ENCODE measurements at regions not wholly inside any gene's neighbourhood (a gene's known extent, or its start where the extent isn't known, plus 50 kb on each side); places are given as distances from the start of the nearest gene placed in this dataset.
"Not testable (repeated sequence)": the region's sequence is repeated elsewhere in the genome, so short reads cannot be mapped to it uniquely, and the experiment has no call there.

GRCh38 chr7:84876061-84876821, 310.6 kb downstream of the SEMA3D start:
- no peak for DNase-seq
- Histone ChIP-seq H3K27ac (no peak overlapping the region), H3K27me3 (no peaks in the 10 kb centered on the region), H3K9me3 (no peaks in the 10 kb centered on the region), H3K36me3 (ENCODE audit: low read depth, missing control alignments) (no peaks in the 10 kb centered on the region), H3K4me1 (no peaks in the 10 kb centered on the region), H3K4me3 (no peak overlapping the region)
- 75 to 83% methylated on average over 16 of the region's 16 CpGs for WGBS, 2 donors
- no peak for TF ChIP-seq CTCF (IDR thresholded peaks at IDR 0.05)
- TF ChIP-seq POLR2A (IDR thresholded peaks at IDR 0.05): no peak
- intact Hi-C loops (cut with DNase I; ENCODE audit: low total_unique reads): no loop called here

- 92 to 95% methylated on average over 1 of the region's 1 CpG for WGBS, 2 donors
- no peak overlapping the region for H3K4me3 ChIP-seq
- no peaks in the 10 kb centered on the region for H3K27me3 ChIP-seq
- DNase-seq: no peak
- H3K4me1 ChIP-seq: no peaks in the 10 kb centered on the region
- no peaks in the 10 kb centered on the region for H3K9me3 ChIP-seq
- H3K27ac ChIP-seq: no peak overlapping the region
- TF ChIP-seq CTCF (IDR thresholded peaks at IDR 0.05) (no peak), POLR2A (IDR thresholded peaks at IDR 0.05) (no peak)
- intact Hi-C loops (cut with DNase I; ENCODE audit: low total_unique reads): no loop called here
- no peaks in the 10 kb centered on the region for H3K36me3 ChIP-seq (ENCODE audit: low read depth, missing control alignments)
Observed at GRCh38 chr7:84865560-84865959, 321.3 kb downstream of the SEMA3D start.

- 91 to 94% methylated on average over 3 of the region's 3 CpGs for WGBS, 2 donors
- no peaks in the 10 kb centered on the region for H3K27me3 ChIP-seq
- H3K27ac ChIP-seq: no peak overlapping the region
- TF ChIP-seq POLR2A (IDR thresholded peaks at IDR 0.05) (no peak), CTCF (IDR thresholded peaks at IDR 0.05) (no peak)
- no peak overlapping the region for H3K4me3 ChIP-seq
- no peaks in the 10 kb centered on the region for H3K4me1 ChIP-seq
- intact Hi-C loops (cut with DNase I; ENCODE audit: low total_unique reads): no loop called here
- H3K9me3 ChIP-seq: no peaks in the 10 kb centered on the region
- no peaks in the 10 kb centered on the region for H3K36me3 ChIP-seq (ENCODE audit: low read depth, missing control alignments)
- no peak for DNase-seq
Observed at GRCh38 chr7:84857336-84857735, 329.5 kb downstream of the SEMA3D start.

- no peak for DNase-seq
- TF ChIP-seq POLR2A (IDR thresholded peaks at IDR 0.05) (no peak), CTCF (IDR thresholded peaks at IDR 0.05) (no peak)
- no peaks in the 10 kb centered on the region for H3K27me3 ChIP-seq
- H3K9me3 ChIP-seq: no peaks in the 10 kb centered on the region
- intact Hi-C loops (cut with DNase I; ENCODE audit: low total_unique reads): no loop called here
- no peaks in the 10 kb centered on the region for H3K4me1 ChIP-seq
- H3K27ac ChIP-seq: no peak overlapping the region
- no peak overlapping the region for H3K4me3 ChIP-seq
- H3K36me3 ChIP-seq (ENCODE audit: low read depth, missing control alignments): no peaks in the 10 kb centered on the region
Observed at GRCh38 chr7:84855758-84856157, 331.1 kb downstream of the SEMA3D start.

GRCh38 chr7:84848974-84849372, 337.9 kb downstream of the SEMA3D start:
- intact Hi-C loops (cut with DNase I; ENCODE audit: low total_unique reads); H3K9me3 ChIP-seq; H3K36me3 ChIP-seq (ENCODE audit: low read depth, missing control alignments); H3K27ac ChIP-seq; H3K4me1 ChIP-seq; H3K4me3 ChIP-seq; H3K27me3 ChIP-seq; DNase-seq: not testable (repeated sequence)
